Panc1 (cell line): ENCODE measurements at regions not wholly inside any gene's neighbourhood (a gene's known extent, or its start where the extent isn't known, plus 50 kb on each side); places are given as distances from the start of the nearest gene placed in this dataset.

Experiments used
- TCF7L2 ChIP-seq: IDR thresholded peaks from 2 replicates; pipeline ENCODE4 v1.6.1; 2011; ENCODE audit warnings: mild to moderate bottlenecking, low read depth, low read length, inconsistent platforms
- TF ChIP-seq, protein P1 (sequence below): fragments of 450-650 bp; IDR thresholded peaks from 2 replicates; pipeline ENCODE4 v1.5.1; 2017; ENCODE audit warnings: mild to moderate bottlenecking
- TF ChIP-seq, protein P2 (sequence below), 2 experiments: IDR thresholded peaks; 2 replicates each; pipeline ENCODE4 v1.6.1; 2011 to 2012; ENCODE audit warnings: low read depth in 2 of 2, control low read depth in 1 of 2, low read length in 1 of 2, mild to moderate bottlenecking in 1 of 2, moderate library complexity in 1 of 2; ENCODE audit not compliant: insufficient read depth in 1 of 2

DNA sequence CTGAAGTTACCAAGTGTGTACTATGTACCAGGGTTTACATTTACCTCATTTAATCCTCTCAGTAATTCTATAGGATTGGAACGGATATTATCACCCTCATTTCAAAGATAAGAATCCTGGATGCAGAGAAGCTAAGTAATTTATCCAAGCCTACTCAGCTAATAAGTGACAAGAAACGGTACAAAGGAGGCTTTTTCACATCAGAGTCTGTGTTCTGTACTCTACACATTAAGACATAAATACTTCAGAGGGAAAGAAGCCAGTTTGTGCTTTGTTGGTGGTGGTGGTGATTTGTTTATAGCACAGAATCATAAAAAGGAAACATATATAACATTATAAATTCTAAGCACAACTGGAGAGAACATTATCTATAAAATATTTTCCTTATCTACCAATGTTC, 88.3 kb upstream of the HMGCLL1 start:
- TF ChIP-seq, protein P1, sequence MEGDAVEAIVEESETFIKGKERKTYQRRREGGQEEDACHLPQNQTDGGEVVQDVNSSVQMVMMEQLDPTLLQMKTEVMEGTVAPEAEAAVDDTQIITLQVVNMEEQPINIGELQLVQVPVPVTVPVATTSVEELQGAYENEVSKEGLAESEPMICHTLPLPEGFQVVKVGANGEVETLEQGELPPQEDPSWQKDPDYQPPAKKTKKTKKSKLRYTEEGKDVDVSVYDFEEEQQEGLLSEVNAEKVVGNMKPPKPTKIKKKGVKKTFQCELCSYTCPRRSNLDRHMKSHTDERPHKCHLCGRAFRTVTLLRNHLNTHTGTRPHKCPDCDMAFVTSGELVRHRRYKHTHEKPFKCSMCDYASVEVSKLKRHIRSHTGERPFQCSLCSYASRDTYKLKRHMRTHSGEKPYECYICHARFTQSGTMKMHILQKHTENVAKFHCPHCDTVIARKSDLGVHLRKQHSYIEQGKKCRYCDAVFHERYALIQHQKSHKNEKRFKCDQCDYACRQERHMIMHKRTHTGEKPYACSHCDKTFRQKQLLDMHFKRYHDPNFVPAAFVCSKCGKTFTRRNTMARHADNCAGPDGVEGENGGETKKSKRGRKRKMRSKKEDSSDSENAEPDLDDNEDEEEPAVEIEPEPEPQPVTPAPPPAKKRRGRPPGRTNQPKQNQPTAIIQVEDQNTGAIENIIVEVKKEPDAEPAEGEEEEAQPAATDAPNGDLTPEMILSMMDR, result no peak
- TF ChIP-seq TCF7L2, result no peak
- TF ChIP-seq, protein P2, sequence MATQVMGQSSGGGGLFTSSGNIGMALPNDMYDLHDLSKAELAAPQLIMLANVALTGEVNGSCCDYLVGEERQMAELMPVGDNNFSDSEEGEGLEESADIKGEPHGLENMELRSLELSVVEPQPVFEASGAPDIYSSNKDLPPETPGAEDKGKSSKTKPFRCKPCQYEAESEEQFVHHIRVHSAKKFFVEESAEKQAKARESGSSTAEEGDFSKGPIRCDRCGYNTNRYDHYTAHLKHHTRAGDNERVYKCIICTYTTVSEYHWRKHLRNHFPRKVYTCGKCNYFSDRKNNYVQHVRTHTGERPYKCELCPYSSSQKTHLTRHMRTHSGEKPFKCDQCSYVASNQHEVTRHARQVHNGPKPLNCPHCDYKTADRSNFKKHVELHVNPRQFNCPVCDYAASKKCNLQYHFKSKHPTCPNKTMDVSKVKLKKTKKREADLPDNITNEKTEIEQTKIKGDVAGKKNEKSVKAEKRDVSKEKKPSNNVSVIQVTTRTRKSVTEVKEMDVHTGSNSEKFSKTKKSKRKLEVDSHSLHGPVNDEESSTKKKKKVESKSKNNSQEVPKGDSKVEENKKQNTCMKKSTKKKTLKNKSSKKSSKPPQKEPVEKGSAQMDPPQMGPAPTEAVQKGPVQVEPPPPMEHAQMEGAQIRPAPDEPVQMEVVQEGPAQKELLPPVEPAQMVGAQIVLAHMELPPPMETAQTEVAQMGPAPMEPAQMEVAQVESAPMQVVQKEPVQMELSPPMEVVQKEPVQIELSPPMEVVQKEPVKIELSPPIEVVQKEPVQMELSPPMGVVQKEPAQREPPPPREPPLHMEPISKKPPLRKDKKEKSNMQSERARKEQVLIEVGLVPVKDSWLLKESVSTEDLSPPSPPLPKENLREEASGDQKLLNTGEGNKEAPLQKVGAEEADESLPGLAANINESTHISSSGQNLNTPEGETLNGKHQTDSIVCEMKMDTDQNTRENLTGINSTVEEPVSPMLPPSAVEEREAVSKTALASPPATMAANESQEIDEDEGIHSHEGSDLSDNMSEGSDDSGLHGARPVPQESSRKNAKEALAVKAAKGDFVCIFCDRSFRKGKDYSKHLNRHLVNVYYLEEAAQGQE (IDR thresholded peaks at IDR 0.05; ENCODE audit: insufficient read depth in 1 of 2, low read depth in 2 of 2, low read length in 1 of 2), result no peak
